ENCODE measurements at regions not wholly inside any gene's neighbourhood (a gene's known extent, or its start where the extent isn't known, plus 50 kb on each side); places are given as distances from the start of the nearest gene placed in this dataset.
"Not testable (repeated sequence)": the region's sequence is repeated elsewhere in the genome, so short reads cannot be mapped to it uniquely, and the experiment has no call there.

- no peak for DNase-seq
Measured at GRCh38 chr16:65289022-65289421, 167.2 kb upstream of the CDH11 start.

GRCh38 chr16:65287307-65287706, 165.4 kb upstream of the CDH11 start:
- DNase-seq: no peak

DNA sequence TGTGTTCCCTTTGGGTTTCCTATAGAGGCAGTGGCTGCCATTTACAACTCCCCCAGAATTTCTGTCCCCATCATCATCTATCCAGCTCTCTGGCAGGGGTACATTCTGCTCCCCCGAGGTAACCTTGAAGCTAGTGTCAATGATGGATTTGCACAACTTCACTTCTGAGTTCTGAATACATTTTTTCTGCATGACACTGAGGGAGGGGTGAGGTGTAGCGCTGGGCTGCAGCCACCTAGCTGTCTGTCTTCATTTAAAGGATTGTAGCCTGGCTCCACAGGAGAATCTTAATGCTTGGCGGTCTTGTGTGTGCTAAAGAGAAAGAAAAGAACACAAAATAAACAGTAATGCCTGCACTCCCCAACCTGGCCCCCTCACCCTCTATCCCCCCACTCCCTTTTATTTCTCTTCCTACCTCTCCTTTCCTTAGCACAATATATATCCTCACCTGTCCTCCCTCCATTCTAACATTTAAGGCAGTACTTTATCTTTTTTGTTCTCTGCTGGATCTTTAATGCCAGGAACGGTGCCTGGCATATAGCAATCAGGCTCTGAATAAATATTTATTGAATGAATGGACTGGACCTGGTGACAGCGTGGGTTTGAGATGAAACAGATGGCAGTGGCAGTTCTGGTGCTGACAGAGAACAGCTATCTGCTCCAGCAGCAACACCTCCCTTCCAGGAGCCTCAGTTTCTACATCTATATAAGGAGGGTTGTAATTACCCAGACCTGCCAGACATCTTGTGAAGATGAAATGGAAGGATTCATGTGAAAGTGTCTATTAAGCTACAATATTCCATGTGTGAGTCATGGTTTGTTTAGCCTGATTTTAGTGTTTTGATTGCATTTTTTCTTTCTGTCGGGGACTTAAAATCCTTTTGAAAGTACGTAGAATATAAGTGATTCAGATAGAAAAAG, 163.5 kb upstream of the CDH11 start:
- no peak for DNase-seq

DNA sequence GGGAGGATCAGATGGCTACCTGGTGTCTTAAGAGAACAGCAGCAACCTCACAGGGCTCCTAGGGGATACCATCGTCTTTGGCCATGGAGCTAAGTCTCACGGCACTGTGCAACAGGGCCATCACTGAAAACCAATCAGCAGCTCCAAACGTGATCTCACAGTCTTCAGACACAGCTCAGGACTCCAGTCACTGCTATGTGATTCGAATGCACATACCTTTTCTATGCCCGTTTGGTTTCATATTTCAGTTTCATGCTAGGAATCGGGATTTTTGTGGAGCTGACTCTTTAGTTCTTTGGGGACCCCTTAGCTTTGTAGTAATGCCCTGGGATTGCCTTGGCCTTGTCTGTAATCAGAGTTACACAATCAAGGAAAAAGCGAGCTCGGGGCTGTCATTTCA, 162.8 kb upstream of the CDH11 start:
- no peak for DNase-seq

DNA sequence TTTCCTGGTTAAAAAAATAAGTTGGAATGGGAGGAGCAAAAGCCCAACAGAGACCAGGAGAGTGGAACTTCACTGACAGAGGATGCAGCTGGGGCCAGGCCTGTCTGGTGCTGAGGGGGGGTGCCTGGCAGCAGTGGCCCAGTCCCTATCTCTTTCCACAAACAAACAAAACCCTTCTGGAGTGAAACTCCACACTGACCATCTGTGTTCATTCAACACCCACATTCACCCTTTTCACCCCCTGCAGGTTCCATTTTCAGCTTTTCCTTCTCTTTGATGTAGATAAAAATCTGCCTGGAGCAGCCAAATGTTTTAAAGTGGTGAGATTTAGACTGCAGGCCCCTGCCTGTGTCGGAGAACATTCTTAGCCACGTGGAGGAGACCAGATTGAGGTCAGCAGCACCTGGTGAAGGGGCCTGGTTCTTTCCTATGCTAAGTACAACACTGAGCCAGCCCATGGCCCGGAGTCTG, 161.4 kb upstream of the CDH11 start:
- DNase-seq: no peak

DNA sequence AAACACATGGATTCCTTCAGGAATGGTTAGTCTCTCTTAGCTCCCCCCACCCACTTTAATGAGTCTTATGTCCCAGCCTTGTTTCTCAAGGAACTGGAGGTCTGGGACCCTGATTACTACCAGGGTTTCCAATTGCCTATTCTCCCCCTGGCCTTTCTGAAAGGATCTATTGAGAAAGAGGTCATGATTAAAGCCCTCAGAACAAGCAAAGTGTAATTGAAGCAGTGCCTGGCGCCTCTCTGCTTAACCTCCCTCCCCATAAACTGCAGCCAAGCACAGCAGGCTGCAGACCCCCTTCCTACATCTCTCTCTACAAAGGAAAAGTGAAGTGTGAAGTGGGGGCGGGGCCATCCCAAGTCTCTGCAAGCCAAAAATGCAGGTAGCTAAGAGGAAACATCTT, 159.7 kb upstream of the CDH11 start:
- no peak for DNase-seq

DNA sequence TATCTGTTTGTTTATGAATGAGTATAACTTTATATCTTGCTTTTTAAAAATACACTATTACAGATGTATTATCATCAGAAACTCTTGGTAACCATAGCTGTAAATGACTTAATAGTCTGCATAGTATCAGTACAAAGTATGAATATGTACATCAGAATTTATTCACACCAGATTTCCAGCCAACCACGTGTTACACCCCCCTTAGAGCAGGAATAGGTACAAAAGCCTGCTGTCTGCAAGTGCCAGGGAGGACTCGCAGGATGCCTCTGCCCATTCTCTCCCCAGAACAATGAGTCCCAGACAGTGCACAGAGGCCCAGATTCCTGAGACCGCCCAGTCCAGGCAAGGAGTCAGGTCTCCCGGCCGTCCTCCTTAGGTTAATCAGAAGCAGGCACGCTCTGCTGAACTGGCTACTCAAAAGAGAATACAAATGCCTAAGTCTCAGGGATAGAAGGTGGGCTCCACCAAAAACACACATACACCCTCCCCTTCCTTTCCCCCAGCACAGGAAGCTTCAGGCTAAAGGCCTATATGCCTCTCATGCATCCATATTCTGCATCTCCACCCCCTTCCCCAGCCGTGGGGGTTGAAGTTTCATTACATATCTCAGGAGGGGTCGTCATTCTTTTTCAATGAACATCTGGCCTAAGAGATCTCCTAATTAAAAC, 159.1 kb upstream of the CDH11 start:
- no peak for DNase-seq

- no peak for DNase-seq
Measured at GRCh38 chr16:65279576-65279975, 157.7 kb upstream of the CDH11 start.

DNA sequence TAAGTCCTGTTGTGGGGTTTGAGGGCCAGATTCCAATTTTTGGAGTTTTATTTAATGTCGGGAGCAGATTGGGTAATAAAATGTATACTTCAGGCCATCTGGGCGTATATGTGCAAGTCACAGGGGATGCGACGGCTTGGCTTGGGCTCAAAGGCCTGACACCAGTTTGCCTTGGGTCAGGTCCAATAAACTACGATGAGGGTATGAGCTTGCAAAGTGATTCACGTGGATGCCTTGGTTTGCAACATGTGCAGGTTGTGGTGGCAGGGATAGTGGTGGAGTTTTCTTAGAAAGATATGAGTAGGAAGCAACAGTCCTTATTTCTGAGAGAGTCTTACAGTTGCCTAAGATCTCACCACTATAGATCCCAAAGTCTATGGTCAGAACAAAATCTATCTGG, 157.0 kb upstream of the CDH11 start:
- DNase-seq: no peak

GRCh38 chr16:65274566-65274965, 152.7 kb upstream of the CDH11 start:
- no peak for DNase-seq

GRCh38 chr16:65272699-65273414, 151.0 kb upstream of the CDH11 start:
- no peak for DNase-seq

- DNase-seq: no peak
Measured at GRCh38 chr16:65271996-65272395, 150.1 kb upstream of the CDH11 start.

- DNase-seq: no peak
Measured at GRCh38 chr16:65268331-65268730, 146.5 kb upstream of the CDH11 start.

DNA sequence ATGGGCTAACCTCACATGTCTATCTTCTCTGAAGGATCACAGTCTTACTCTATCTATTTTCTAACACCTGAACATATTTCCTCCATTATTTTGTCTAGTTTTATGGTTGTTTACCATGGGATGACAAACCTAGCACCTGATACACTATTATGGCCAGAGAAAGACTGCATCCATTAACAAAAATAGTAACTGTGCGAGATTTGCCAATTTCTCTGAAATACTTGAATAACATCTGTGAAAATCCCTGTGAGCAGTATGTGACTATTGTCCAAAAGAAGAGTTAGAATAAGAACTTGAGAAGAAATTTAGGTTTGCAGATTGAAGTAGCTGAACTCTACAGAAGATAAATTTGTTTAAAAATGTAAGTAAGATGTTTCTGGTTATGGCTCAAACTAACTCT, 142.0 kb upstream of the CDH11 start:
- DNase-seq: no peak

DNA sequence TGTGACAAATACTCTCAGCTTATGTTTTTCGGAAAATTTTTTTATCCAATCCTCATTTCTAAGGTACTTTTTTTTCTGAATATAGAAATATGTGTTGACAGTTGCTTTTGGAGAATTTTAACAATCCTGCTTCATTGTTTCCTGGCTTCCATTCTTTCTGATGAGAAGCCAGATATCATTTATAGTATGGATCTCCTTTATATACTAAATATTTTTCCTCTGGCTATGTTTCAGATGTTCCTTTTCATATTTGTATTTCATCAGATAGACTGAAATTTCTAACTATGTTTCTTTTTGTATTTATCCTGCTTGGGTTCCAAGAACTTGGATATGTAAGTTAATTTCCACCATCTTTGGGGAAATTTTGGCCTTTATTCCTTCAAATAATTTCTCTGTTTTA, 138.9 kb upstream of the CDH11 start:
- no peak for DNase-seq

GRCh38 chr16:65254144-65254543, 132.3 kb upstream of the CDH11 start:
- no peak for DNase-seq

DNA sequence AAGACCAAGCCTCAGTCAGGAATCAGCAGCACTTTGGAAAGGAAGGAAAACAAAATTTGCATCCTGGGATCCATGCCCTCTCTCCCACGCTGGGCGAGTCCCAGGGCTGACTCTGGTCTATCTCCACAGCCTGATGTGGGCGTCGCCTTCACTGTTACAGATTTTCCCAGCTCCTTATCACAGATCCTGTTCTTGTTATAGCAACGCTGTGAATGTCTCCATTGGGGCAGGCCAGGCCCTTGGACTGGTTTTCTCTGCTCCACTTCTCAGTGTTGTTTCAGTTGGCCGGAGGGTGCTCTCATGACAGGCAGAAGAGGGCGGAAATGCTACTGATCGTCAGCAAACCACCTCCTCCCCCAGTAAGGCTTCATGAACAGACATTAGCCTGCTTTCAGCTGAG, 127.9 kb upstream of the CDH11 start:
- DNase-seq: no peak

DNA sequence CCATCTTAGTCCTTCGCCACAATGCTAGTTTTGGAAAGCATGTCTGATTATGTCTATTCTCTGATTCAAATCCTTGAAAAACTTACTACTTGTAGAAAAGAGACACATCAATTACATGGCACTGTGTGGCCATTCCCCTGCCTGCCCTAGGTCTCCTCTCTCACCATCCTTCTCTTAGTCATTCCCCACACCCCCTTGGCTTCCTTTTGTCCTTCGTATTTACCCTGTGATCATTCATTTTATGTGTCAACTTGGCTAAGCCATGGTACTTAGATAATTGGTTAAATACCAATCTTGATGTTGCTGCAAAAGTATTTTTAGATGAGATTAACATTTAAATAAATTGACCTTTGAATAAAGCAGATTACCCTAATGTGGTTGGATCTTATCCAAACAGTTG, 122.9 kb upstream of the CDH11 start:
- DNase-seq: no peak

GRCh38 chr16:65235339-65236177, 113.7 kb upstream of the CDH11 start:
- no peak for DNase-seq

GRCh38 chr16:65234721-65235320, 113.0 kb upstream of the CDH11 start:
- DNase-seq: not testable (repeated sequence)

- DNase-seq: no peak
Measured at GRCh38 chr16:65229191-65229662, 107.4 kb upstream of the CDH11 start.
